ENCODE measurements at regions not wholly inside any gene's neighbourhood (a gene's known extent, or its start where the extent isn't known, plus 50 kb on each side); places are given as distances from the start of the nearest gene placed in this dataset.

DNA sequence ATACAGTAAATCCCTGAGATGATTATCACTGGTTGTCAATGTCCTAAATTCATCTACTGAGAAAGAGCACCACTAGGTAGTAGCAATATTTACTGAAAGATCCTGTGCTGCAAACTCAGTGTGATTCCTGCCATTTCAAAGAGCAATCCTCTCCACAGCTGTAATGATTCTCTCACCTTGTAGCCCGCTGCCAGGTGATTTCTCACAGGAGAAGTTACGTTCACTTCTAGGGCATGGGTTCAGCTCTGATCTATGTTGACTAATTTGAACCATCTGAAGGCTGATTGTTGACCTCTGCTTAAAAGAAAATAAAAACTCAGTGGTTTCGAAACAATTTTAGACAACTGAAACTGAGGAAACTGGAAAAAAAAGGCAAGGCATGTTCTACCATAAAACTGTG lies 197.0 kb downstream of the FAT4 start:
- DNase-seq (ENCODE audit: low spot score): no peak

DNA sequence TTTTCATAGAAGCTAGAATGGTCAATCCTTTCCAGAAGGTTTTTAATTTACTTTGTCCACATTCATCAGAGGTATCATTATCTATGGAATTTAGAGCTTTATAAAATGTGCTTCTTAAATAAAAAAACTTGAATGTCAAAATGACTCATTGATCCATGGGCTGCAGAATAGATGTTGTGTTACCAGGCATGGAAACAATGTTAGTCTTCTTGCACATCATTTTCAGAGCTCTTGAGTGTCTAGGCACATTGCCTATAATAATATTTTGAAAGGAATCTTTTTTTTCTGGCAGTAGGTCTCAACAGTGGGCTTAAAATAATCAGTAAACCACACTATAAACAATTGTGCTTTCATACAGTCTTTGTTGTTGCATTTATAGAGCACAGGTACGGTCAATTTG lies 200.3 kb downstream of the FAT4 start:
- DNase-seq (ENCODE audit: low spot score): no peak

DNA sequence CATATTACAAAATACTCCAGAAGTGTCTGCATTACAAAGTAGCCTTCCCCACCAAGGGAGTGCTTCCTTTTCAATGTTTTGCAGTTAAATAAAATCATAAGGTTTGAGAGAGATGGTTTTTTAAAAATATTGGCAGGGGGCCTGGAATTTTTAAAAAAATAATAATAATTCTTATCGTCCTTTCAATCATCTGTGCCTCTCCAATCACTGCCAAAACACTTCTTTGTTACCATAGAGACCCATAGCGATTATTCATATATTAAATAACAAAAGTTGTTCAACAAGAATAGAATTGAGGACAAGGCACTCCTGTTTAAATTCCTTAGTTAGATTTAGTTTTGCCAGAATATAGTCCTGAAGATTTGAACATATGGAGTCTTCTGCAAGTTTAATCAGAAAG lies 203.1 kb downstream of the FAT4 start:
- DNase-seq (ENCODE audit: low spot score): no peak

DNA sequence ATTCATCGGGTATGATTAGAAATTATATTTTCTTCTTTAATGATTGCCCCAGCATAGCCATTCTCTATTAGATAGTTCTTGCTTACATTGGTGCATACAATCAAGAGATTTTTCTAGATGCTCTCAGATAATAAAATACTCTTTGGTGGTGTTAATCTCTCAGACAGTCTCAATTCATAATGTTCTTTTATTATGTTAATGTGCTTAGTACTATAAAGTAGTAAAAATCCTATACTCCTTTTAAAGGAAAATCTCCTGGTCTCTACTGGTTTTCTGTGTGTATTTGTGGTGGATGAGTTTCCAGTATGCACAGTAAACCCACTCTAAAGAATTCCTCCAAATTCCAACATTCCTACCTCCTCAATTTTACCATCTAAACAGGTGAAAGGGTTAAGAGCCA lies 203.5 kb downstream of the FAT4 start:
- DNase-seq (ENCODE audit: low spot score): no peak

DNA sequence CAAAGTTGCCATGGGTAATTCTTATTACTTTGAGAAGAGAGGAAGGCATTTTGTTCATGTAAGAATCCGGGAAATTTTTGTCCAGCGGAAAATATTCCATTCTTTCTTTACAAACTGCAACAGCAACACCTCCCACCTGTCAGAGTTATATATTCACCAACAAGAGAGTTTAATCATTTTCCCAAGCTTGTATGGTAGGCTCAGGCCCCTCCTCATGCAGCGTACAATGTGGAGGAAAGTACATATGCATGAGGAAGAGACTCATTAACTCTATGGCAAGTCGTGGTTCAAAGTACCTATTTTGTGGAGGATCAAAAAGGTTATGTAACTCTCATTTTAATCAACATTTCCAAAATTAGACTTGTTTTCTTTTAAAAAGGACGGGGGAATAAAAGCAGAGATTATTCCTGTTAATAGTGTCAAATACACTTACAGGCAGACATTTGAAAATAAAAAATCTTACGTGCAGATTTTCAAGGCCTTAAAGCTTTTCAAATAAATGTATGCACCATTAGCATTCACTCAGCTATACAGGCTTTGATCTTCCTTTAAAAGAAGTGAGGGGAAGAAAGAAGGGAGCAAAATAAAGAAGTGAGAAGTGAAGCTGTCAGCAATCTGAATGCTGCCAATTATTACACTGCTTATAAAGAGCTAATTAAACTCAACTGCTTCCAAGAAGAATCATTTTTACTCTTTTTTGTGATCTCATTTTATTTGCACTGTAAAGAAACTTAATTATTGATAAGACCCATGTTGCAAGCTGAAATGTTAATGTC lies 204.8 kb downstream of the FAT4 start:
- no peak for DNase-seq (ENCODE audit: low spot score)

DNA sequence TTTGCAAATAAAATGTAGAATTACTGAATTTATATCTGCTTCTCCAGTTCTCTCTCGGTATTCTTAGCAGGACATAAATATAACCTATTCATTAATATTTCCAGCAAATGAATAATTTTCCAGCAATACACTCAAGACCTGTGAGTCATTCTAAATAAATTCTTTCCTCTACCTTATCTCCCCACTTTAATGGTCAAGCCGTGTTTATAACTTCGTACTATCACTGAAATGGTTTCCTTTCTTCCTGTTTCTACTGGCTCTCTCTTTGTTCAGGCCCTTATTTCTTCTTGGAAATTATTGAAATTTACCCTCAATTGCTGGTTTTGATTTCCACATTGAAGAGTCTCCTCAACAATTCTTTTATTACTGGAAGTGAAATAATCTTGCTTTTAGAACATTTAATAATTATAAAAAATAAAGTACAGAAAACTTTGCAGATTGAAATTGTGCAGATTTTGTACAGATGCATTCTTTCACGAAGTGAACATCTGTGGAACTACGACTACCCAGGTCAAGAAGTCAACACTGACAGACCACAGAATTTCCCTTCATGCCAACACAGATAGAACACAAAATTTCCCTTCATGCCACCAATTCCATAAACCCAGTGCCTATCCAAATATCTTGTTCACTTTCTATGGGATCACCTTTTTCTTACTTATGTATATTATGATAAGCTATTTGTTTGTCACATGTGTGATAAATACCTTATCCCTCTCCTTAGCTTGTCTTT lies 205.7 kb downstream of the FAT4 start:
- no peak for DNase-seq (ENCODE audit: low spot score)

DNA sequence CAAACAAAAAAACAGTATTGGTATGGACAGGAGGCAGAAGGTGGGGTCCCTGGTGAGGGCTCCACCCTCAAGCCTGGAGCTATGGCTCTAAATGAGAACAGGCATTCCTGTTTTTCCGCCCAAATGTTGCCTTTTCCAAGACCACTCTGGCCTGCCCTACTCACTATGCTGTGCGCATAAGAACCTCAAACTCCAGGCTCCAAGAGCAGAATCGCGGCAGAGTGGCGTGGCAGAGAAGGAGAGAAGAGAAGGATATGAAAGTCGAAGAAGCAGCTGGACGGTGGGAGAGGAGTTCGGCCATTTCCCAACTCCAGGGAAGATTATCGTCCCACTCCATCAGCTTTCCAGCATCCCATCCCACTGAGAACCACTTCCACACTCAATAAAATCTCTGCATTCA lies 207.8 kb downstream of the FAT4 start:
- DNase-seq (ENCODE audit: low spot score): no peak

DNA sequence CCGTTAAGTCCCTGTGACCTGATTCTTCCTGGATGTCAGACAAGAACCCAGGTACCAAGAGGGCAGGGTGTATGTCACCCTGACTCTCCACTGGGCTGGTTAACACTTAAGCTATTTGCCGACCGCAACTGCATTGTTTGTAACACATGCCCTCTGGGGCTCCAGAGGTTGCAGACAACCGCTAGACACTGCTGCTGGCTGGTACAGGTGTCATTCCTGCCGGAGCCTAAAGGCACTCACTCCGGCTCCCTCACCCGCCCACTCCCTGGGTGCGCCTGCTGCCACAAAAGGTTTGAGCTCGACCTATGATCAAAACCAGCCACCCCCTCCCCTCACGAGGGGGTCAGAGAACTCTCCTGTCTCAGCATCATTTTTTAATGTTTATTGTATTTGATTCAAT lies 208.2 kb downstream of the FAT4 start:
- no peak for DNase-seq (ENCODE audit: low spot score)

DNA sequence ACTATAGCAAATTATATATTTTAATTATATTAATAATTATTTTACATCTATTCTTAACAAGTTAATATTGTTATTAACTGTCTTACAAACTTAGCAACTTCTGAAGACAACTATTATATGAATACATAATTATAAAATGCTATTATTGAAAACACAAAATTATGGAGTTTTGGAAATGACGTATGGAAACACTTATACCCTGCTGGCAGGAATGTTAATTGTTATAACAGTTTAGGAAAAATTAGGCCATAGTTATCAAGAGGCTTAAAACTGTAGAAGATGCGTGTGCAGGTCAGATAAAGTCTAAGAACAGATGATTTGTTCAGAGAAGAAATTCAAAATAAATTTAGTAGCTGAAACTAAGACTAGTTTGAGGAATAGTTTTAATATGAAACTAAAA lies 211.7 kb downstream of the FAT4 start:
- DNase-seq (ENCODE audit: low spot score): peak; percentile 12

DNA sequence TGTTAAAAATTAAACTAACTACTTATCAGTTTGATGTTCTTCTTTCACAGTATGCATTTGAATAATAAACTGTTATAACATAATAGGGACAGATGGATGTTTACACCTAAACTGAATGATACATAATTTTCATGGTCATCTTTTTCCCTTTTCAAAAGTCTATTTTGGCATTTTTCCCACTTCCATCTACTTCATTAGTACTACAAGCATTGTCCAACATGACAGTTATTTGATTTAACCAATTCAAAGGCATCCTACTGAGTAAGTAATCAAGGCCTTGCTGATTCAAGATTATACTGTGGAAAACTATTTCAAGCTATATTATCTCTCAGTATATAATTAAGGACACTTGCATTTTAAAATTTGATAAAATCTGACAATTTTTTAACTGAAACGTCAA lies 212.9 kb downstream of the FAT4 start:
- no peak for DNase-seq (ENCODE audit: low spot score)

DNA sequence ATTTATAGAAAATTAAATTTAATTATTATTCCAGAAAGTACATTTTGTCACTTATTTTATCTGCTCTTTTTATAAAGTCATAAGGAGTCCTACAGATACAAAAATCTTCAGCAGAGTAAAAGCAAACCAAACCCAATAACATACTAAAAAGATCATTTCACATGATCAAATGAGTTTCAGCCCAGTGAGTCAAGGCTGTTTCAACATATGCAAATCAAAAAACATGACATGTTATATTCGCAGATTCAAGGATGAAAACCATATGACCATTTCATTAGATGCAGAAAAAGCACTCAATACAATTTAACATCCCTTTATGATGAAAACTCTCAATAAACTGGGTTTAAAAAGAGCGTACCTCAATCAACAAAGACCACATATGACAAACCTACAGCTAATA lies 214.3 kb downstream of the FAT4 start:
- no peak for DNase-seq (ENCODE audit: low spot score)

DNA sequence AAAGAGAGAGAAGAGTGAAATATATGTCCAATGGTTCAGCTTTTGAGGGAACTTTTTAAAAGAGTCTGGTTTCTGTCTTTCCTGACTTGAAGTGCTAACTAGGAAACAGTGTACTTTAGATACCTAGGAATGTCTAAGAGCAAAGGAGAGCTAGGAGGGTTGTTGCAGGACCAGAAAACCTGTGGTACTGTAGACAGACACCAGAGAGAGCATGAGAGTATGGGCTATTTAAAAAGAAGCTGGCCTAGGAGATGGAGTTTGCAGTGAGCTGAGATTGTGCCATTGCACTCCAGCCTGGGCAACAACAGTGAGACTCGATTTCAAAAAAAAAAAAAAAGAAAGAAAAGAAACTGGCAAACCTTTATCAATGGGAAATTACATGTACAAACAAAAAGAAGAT lies 223.9 kb downstream of the FAT4 start:
- no peak for DNase-seq (ENCODE audit: low spot score)

DNA sequence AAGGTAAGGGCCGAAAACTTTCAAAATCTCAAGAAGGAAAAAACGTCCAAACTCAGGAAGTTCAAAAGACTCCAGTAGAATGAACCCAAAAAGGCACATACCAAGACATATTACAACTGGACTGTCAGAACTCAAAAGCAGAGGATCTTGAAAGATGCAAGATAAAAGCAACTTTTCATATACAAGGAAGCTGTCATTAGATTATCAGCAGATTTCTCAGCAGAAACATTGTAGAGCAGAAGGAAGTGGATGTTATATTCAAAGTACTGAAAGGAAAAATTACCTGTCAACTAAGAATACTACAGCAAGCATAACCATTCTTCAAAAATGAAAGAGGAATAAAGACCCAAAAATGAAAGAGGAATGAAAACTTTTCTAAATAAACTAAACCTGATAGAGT lies 224.9 kb downstream of the FAT4 start:
- no peak for DNase-seq (ENCODE audit: low spot score)

DNA sequence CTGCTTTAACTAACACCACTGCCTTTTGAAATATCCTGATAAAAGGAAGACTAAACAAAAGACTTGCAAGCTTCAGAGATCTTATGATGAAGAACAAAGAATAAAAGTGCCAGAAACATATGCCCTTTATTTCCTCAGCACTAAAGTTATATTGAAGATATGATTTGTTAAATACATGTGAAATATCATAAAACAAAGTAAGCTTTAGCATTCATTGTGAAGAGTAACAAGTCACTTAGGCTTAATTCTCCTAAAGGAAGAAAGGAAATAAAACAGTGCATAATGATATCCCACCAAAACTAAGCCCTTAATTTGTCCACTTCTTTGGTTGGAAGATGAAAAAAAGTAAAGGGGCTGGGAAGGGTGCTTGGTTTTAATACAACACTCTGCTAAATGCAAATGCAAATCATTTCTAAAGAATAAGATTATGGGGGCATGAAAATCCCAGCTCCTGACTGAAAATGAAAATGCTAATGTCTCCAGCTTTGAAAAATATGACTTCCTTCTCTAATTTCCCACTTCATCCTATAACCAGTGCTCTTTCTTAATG lies 227.2 kb downstream of the FAT4 start:
- no peak for DNase-seq (ENCODE audit: low spot score)

DNA sequence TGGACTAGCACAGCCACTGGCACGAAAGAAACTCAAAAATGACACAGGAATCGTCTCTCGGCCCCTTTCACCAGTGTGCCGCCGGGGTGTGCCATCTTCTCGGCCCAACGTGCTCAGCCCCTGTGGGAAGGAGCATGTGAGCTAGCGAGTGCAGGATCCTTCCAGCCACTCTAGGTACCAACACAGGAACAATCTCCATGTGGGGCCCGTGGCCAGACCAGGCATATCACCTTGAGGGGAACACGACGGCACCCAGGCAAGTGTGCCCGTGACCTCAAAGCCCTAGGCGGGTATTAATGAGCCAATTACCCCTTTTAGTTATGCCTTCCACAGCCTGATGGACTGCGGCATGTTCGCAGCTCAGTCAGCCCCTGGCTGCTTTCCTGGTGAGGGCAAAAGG lies 231.5 kb downstream of the FAT4 start:
- DNase-seq (ENCODE audit: low spot score): no peak

DNA sequence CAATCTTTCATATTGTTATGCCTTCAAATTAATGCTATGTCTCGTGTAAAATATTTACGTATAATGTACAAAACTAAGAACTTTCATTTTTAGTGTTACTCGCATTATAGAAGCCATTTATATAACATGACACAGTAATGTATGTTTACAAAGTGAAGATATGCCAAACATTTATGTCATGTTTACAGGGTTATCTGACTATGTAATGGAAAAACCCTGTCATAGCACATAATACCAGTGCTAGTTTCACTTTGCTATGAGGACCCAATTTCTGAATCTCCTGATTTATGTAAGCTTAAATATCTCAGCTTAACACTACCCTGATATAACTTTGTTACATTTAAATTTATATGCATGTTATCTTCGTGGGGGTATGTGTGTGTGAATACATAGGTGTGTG lies 233.1 kb downstream of the FAT4 start:
- no peak for DNase-seq (ENCODE audit: low spot score)

DNA sequence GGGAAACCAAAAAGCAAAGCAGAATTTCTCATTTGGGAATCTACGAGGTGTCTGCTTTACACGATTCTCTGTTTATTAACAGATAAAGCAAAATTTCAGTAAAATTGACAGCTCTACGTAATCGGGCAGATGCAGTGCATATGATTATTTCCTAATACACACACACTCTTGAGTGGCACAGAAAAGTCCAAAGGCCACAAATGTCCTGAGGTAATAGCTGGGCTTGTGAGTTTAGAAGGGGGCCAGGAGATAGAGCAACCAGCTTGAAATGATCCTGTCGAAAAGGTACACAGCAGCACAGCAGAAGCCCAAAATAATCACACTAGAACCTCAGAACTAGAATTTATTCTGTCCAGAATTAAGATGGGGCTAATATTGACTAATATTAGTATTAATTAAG lies 236.0 kb downstream of the FAT4 start:
- no peak for DNase-seq (ENCODE audit: low spot score)

DNA sequence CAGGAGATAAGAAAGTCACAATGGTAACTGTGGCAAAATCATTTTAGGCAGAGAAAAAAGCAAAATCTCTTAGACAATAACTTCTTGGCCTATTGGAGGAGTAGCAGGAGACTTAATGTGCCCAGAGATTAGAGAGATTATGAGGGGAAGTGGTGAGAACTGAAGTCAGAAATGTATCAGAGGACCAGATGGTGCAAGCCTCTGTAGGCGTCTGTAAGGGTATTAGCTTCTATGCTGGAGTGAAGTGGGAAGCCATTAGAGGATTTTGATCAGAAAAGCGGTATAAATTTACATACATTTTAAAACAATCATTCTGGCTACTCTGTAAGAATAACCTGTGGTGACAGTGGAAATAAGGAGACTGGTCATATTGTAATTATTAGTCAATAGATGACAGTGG lies 236.7 kb downstream of the FAT4 start:
- DNase-seq (ENCODE audit: low spot score): no peak

DNA sequence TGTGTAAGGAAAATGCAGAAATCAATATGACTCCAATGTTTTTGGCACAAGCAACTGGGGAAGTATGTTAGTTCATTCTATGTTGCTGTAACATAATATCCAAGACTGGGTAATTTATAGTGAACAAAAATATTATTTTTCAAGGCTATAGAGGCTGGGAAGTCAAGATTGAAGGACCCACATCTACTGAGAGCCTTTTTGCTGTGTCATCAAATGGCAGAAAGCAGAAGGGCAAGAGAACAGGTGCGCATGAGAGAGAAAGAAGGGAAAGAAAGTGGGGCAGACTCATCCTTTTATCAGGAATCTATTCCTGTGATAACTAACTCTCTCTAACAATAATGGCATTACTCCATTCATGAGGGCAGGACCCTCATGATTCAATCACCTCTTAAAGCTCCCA lies 237.2 kb downstream of the FAT4 start:
- DNase-seq (ENCODE audit: low spot score): no peak

DNA sequence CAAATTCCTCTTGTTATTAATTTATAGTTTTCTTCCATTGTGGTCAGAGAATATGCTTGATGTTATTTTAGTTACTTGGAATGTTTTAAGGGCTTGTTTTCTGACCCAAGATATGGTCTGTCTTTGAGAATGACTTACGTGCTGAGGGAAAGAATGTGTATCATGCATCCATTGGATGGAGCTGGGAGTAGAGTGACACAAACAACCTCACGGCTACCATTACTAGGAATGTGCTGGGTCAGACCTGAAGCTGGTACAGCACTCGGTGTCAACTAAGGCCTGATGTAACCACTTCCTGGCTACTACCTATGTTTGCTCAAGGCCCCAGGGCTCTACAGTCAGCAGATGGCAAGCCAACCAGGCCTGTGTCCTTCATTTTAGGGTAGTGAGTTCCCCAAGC lies 257.8 kb downstream of the FAT4 start:
- no peak for DNase-seq (ENCODE audit: low spot score)

DNA sequence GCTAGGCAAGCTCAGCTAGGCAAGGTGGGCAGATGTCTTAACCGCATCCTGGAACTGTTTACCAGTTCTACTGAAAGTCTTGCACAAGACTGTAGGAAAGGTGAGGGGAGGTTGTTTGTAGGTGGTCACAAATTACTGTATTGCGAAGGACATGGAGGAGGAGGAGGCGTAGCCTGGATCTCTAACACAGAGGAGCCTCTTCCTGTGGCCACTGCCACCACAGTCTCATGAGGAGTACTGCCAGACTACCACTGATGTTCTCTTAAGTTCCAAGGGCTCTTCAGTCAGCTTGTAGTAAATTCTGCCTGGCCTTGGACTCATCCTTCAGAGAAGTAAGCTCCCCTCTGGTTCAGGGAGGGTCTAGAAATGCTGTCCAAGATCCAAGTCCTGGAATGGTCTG lies 258.6 kb downstream of the FAT4 start:
- no peak for DNase-seq (ENCODE audit: low spot score)

DNA sequence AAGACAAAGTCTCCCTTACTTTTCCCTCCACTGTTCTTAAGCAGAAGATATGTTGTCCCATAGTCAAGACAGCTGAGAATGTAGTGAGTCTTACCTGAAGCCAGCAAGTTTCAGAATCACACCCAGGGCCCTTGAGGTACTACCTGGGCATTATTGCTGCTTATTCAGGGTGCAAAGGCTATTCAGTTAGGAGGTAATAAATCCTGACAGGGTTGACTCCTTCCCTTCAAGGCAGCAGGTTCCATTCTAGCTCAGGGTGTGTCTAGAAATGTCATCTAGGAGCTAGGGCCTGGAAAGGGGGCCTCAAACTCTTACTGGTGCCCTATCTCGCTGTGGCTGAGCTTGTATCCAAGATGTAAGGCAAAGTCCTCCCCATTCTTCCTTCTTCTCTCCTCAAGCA lies 259.0 kb downstream of the FAT4 start:
- no peak for DNase-seq (ENCODE audit: low spot score)

DNA sequence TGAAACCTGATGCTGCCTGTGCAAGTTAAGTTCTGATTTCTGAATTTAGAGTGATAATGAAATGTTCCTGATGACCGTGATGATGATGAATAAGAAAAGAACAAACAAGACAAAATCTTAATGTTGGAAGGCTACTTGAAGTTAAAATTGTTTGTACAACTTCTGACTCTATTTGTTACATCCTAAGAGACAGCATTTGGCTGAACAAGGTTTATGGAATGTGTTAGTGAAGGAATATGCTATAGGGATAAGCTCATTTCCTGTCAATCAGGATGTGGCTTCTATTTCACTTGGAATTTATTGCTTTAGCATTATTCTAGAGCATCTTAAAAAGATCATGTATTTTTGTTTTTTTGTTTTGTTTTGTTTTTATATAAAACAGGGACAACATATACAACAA lies 267.5 kb downstream of the FAT4 start:
- DNase-seq (ENCODE audit: low spot score): no peak

DNA sequence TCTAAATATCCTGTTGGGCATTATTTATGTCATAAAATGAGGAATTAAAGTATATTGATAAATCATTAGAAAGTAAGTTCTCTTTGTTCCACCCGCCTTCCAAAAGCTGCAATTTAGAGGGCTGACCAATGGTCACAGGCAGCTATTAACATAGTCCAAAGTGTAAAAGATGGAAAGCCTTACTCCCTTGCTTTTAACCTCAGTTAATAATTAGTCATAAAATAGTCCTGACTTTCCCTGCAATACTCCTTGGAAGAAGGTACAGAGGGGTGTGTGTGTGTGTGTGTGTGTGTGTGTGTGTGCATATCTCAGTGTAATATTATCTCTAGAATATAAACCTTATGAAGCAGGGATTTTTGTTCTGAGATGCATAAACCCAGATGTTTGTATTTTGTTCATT lies 275.4 kb downstream of the FAT4 start:
- no peak for DNase-seq (ENCODE audit: low spot score)

Measured in RKO (cell line).